GM19395 (cell line): ENCODE measurements at regions not wholly inside any gene's neighbourhood (a gene's known extent, or its start where the extent isn't known, plus 50 kb on each side); places are given as distances from the start of the nearest gene placed in this dataset.

Source experiments
- ATAC-seq: cut with Tn5 transposase; IDR thresholded peaks from one replicate; pipeline ENCODE4 v1.9.1; 2021; ENCODE audit warnings: mild to moderate bottlenecking, moderate library complexity; ENCODE audit not compliant: unreplicated experiment

- ATAC-seq = no peak
Observed at GRCh38 chr1:67635055-67635809, 49.8 kb upstream of the GADD45A start.
